ENCODE measurements at regions not wholly inside any gene's neighbourhood (a gene's known extent, or its start where the extent isn't known, plus 50 kb on each side); places are given as distances from the start of the nearest gene placed in this dataset.

DNA sequence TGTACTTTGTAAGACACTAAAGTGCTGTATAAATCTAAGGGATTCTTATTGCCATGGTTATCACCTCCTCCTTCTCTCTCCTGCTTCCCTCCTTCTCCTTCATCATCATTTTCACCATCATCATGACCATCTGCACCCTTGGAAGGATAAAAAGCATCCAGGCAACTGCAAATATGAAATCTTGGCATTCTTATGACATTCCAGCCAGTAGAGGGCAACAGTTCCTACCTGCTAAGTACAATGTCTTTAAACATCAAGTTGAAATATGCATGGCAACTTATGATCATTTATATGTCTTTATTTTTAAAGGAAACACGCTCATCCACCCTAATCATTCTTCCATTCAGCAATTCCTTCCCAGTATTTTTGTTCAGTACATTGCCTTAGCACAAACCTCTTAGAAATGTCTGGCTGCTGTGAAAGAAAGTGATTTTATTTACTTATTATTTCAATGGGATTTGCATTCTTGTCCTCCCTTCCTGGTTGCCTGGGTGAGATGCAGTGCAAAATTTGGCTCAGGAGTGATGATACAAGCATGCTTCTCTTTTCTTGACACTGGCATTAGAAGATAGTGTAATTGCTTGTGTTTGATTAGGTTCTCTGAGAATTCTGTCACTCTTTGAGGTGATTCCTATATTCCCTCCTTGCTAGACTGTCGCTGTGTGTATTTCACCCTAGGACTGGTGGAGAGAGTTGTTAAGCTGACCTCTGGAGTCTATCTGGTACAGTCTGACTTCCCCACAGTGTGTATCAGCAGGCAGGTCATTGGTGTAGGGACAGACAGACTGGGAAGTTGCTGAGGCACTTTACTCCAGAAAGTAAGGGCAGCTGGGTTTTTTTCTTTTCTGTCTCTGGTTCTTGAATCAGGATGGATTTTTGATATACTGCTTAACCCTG, 188.5 kb upstream of the BMPER start (continued):
- TF ChIP-seq, protein P1, sequence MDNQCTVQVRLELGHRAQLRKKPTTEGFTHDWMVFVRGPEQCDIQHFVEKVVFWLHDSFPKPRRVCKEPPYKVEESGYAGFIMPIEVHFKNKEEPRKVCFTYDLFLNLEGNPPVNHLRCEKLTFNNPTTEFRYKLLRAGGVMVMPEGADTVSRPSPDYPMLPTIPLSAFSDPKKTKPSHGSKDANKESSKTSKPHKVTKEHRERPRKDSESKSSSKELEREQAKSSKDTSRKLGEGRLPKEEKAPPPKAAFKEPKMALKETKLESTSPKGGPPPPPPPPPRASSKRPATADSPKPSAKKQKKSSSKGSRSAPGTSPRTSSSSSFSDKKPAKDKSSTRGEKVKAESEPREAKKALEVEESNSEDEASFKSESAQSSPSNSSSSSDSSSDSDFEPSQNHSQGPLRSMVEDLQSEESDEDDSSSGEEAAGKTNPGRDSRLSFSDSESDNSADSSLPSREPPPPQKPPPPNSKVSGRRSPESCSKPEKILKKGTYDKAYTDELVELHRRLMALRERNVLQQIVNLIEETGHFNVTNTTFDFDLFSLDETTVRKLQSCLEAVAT (IDR thresholded peaks at IDR 0.05) = 0 out of 4 replicates have a peak, but pooled peaks of 1 of the 2 experiments have one; percentile 29
- TF ChIP-seq POLR2A (conservative IDR thresholded peaks at IDR 0.05) (no peak), TEAD1 (CRISPR knock-in tag; IDR thresholded peaks at IDR 0.05) (peak; percentile 99 to 100), XRCC4 (IDR thresholded peaks at IDR 0.05; ENCODE audit: extremely low read depth, insufficient read depth, insufficient read length) (no peak), ZNF445 (CRISPR knock-in tag; IDR thresholded peaks at IDR 0.05; ENCODE audit: low read depth) (no peak), TAF1 (IDR thresholded peaks at IDR 0.05; ENCODE audit: control insufficient read depth, extremely low read depth, insufficient read depth, low read length, severe bottlenecking) (no peak)
- TF ChIP-seq, protein P2, sequence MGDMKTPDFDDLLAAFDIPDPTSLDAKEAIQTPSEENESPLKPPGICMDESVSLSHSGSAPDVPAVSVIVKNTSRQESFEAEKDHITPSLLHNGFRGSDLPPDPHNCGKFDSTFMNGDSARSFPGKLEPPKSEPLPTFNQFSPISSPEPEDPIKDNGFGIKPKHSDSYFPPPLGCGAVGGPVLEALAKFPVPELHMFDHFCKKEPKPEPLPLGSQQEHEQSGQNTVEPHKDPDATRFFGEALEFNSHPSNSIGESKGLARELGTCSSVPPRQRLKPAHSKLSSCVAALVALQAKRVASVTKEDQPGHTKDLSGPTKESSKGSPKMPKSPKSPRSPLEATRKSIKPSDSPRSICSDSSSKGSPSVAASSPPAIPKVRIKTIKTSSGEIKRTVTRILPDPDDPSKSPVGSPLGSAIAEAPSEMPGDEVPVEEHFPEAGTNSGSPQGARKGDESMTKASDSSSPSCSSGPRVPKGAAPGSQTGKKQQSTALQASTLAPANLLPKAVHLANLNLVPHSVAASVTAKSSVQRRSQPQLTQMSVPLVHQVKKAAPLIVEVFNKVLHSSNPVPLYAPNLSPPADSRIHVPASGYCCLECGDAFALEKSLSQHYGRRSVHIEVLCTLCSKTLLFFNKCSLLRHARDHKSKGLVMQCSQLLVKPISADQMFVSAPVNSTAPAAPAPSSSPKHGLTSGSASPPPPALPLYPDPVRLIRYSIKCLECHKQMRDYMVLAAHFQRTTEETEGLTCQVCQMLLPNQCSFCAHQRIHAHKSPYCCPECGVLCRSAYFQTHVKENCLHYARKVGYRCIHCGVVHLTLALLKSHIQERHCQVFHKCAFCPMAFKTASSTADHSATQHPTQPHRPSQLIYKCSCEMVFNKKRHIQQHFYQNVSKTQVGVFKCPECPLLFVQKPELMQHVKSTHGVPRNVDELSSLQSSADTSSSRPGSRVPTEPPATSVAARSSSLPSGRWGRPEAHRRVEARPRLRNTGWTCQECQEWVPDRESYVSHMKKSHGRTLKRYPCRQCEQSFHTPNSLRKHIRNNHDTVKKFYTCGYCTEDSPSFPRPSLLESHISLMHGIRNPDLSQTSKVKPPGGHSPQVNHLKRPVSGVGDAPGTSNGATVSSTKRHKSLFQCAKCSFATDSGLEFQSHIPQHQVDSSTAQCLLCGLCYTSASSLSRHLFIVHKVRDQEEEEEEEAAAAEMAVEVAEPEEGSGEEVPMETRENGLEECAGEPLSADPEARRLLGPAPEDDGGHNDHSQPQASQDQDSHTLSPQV (IDR thresholded peaks at IDR 0.05) = no peak
